ENCODE measurements at regions not wholly inside any gene's neighbourhood (a gene's known extent, or its start where the extent isn't known, plus 50 kb on each side); places are given as distances from the start of the nearest gene placed in this dataset.

DNA sequence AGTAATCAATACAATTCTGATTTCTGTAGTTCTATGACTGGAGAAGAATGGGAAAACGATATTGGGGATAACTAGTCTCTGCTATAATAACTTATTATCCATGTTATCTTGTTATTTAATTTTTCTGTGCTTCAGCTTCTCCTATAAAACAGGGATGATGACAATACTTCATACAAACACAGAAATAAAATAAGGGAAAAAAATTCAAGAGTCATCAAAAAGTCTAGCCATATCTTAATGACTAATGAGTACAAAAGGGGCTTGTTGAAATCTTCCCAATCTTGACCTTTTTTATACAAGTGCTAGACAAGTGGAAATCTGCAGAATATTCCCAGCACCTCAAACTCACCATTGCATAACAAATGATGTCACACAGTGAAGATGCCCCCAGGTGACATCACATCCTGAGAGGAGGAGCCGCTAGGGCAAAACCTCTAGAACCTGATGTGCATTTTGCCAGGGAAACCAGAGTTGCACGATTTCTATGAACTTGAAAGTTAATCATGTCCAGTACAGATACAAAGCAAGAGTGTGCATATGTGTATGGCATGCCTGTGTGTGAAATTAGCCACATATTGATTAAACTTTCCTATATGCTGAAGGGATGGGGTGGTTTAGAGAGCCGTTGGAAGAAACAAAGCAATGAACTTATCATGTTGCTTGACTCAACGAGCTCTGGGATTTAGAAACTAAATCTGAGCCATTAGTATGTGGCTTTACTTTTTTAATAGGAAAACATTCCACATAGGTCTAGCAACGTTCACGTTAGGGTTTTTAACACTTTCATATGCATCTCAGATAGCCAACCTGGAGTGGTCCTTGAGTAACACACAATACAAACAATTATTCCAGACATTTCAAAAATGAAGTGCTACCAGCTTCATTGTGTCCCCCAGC, 278.9 kb downstream of the SLC4A3 start:
- Histone ChIP-seq H3K14ac (ENCODE audit: insufficient read depth, low read length) (no peak overlapping the region), H3K27me3 (ENCODE audit: insufficient read depth, low read length) (no peaks in the 10 kb centered on the region), H2BK120ac (ENCODE audit: low read depth, low read length, poor library complexity, severe bottlenecking) (no peak overlapping the region), H2BK15ac (ENCODE audit: low read depth, low read length) (no peak overlapping the region), H3K79me2 (ENCODE audit: insufficient read depth, low read length) (no peaks in the 10 kb centered on the region), H3K27ac (ENCODE audit: insufficient read length, low read depth, low read length) (no peak overlapping the region), H3K79me1 (ENCODE audit: insufficient read depth, low read depth, low read length, poor library complexity, severe bottlenecking) (no peaks in the 10 kb centered on the region), H4K5ac (ENCODE audit: insufficient read length, low read depth, low read length) (no peak overlapping the region), H2BK5ac (ENCODE audit: insufficient read length, low read length) (no peak overlapping the region), H3K4ac (ENCODE audit: low read depth, low read length) (no peak overlapping the region), H4K91ac (ENCODE audit: insufficient read length, low read depth, low read length) (no peak overlapping the region), H3K23me2 (ENCODE audit: insufficient read length, low read depth, low read length, poor library complexity, severe bottlenecking) (no peaks in the 10 kb centered on the region), H3K4me1 (ENCODE audit: insufficient read depth, low read length) (no peaks in the 10 kb centered on the region), H3K4me2 (ENCODE audit: insufficient read depth, insufficient read length, low read length) (no peak overlapping the region), H4K20me1 (ENCODE audit: control insufficient read depth, insufficient read depth, insufficient read length) (no peaks in the 10 kb centered on the region), H3K9ac (ENCODE audit: extremely low read depth, insufficient read length, low read length) (no peak overlapping the region), H3T11ph (ENCODE audit: low read length) (no peak overlapping the region), H3K23ac (ENCODE audit: insufficient read length, low read depth, low read length) (no peak overlapping the region), H2BK20ac (ENCODE audit: low read depth, low read length, poor library complexity, severe bottlenecking) (no peak overlapping the region), H3K9me3 (ENCODE audit: control insufficient read depth, low read depth, low read length) (no peaks in the 10 kb centered on the region), H2AFZ (ENCODE audit: low read length) (no peak overlapping the region), H2AK5ac (ENCODE audit: insufficient read length, low read length) (no peak overlapping the region), H2BK12ac (ENCODE audit: insufficient read length, low read depth, low read length) (no peak overlapping the region), H3K56ac (ENCODE audit: insufficient read length, low read depth, low read length) (no peak overlapping the region), H4K8ac (replicated peaks; ENCODE audit: insufficient read length, low read depth, low read length) (no peak overlapping the region), H3K18ac (ENCODE audit: insufficient read length, low read depth, low read length) (no peak overlapping the region)
- no peak overlapping the region for H3K4me3 Mint-ChIP-seq
- no CpG with 5 or more reads among the region's 7 CpGs for WGBS (ENCODE audit: extremely low coverage, insufficient read length, low lambda C conversion rate)
- H3K4me1 Mint-ChIP-seq, result peaks cover 11 to 12% of the 10 kb centered on the region in 2 experiments
- no peak for TF ChIP-seq CTCF (conservative IDR thresholded peaks at IDR 0.05)
- H3K27me3 Mint-ChIP-seq (ENCODE audit: low read depth), result peaks cover 3% of the 10 kb centered on the region
- H3K36me3 Mint-ChIP-seq (ENCODE audit: insufficient read depth in 1 of 3, low read depth in 3 of 3), result no peaks in the 10 kb centered on the region
- H3K27ac Mint-ChIP-seq, result no peak overlapping the region; a peak in 1 of 7 replicates
- DNase-seq, result no peak
- H3K9me3 Mint-ChIP-seq, result no peaks in the 10 kb centered on the region
